KOPT-K1 (cell line): ENCODE measurements at regions not wholly inside any gene's neighbourhood (a gene's known extent, or its start where the extent isn't known, plus 50 kb on each side); places are given as distances from the start of the nearest gene placed in this dataset.
"Not testable (repeated sequence)": the region's sequence is repeated elsewhere in the genome, so short reads cannot be mapped to it uniquely, and the experiment has no call there.

Experiments used
- H3K27ac ChIP-seq: fragments of 200-600 bp; sonication (generic); 2 replicates; pipeline ENCODE4 v1.5.1; 2016; ENCODE audit warnings: antibody characterized with exemption, mild to moderate bottlenecking, low read depth, low read length; ENCODE audit not compliant: poor library complexity, severe bottlenecking
- H3K36me3 ChIP-seq: fragments of 200-600 bp; sonication (generic); 2 replicates; pipeline ENCODE4 v1.5.1; 2017; ENCODE audit warnings: antibody characterized with exemption, mild to moderate bottlenecking, low read length, moderate library complexity; ENCODE audit not compliant: insufficient read depth
- H3K9me3 ChIP-seq: fragments of 200-600 bp; sonication (generic); 2 replicates; pipeline ENCODE4 v1.5.1; 2017; ENCODE audit warnings: antibody characterized with exemption, low read length, mild to moderate bottlenecking; ENCODE audit not compliant: insufficient read depth, poor library complexity, severe bottlenecking

GRCh38 chr11:79520086-79520485, 79.3 kb upstream of the TENM4 start:
- Histone ChIP-seq H3K9me3 (no peaks in the 10 kb centered on the region), H3K36me3 (no peaks in the 10 kb centered on the region), H3K27ac (no peak overlapping the region)

- Histone ChIP-seq H3K9me3 (no peaks in the 10 kb centered on the region), H3K27ac (no peak overlapping the region), H3K36me3 (no peaks in the 10 kb centered on the region)
Observed at GRCh38 chr11:79515781-79516180, 75.0 kb upstream of the TENM4 start.

DNA sequence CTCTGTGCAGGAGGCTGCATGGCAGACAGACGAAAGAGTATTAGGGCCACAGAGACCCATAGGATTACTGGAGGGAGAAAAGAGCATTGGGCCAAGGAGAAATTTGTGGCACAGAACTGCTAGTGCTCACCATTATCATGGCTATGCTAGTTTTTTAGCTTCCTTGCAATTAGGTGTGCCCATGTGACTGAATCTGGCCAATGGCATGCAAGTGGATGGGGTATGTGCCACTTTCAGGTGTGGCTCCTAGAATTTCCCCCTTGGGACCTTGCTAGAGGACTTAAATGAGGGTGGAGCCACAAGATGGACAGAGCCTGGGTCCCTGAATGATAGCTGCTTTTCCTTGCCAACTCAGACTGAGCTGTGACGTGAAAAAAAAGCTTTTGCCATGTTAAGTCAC, 73.9 kb upstream of the TENM4 start:
- Histone ChIP-seq H3K27ac (no peak overlapping the region), H3K9me3 (no peaks in the 10 kb centered on the region), H3K36me3 (no peaks in the 10 kb centered on the region)

GRCh38 chr11:79514290-79514689, 73.5 kb upstream of the TENM4 start:
- Histone ChIP-seq H3K9me3 (no peaks in the 10 kb centered on the region), H3K27ac (no peak overlapping the region), H3K36me3 (no peaks in the 10 kb centered on the region)

- H3K36me3 ChIP-seq = no peaks in the 10 kb centered on the region
- no peak overlapping the region for H3K27ac ChIP-seq
- no peaks in the 10 kb centered on the region for H3K9me3 ChIP-seq
Observed at GRCh38 chr11:79512706-79513469, 72.1 kb upstream of the TENM4 start.

GRCh38 chr11:79510960-79511359, 70.1 kb upstream of the TENM4 start:
- Histone ChIP-seq H3K27ac (no peak overlapping the region), H3K9me3 (no peaks in the 10 kb centered on the region), H3K36me3 (no peaks in the 10 kb centered on the region)

DNA sequence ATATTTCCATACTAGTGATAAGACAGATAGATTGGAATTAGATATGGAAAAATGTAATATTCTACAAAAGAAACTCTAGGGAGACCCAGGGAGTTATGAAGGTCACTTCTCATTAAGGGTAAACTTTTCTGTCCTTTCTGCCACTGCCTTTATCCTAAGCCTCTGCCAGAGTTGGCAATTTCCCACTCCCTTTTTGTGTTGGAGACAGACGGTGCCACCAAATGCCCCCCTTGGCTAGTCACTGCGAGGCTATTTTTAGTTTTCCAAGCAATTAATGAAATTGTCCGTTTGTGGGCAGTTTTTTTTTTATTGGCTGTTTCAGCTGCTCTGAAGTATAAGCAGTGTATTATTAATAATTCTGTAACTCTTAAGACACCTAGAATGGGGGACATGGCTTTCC, 67.6 kb upstream of the TENM4 start:
- no peak overlapping the region for H3K27ac ChIP-seq
- no peaks in the 10 kb centered on the region for H3K36me3 ChIP-seq
- H3K9me3 ChIP-seq = no peaks in the 10 kb centered on the region

DNA sequence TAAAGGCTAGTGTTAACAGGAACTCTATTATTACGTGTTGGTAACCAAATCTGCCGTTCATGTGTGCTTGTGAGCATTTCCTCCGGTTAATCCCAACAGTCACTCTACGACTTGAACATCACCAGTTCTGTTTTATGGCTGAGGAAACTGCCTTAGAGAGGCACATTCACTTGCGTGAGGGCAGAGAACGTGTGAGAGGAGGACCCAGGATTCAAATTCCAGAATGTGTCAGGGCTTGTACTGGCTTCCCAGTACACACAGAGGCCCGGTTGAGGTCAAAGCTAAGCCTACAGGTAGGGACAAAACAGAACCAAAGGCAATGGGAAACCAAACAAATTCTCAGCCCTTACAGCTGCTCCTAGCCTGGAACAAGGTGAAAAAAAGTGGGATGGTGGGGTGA, 66.9 kb upstream of the TENM4 start:
- Histone ChIP-seq H3K27ac (no peak overlapping the region), H3K36me3 (no peaks in the 10 kb centered on the region)

DNA sequence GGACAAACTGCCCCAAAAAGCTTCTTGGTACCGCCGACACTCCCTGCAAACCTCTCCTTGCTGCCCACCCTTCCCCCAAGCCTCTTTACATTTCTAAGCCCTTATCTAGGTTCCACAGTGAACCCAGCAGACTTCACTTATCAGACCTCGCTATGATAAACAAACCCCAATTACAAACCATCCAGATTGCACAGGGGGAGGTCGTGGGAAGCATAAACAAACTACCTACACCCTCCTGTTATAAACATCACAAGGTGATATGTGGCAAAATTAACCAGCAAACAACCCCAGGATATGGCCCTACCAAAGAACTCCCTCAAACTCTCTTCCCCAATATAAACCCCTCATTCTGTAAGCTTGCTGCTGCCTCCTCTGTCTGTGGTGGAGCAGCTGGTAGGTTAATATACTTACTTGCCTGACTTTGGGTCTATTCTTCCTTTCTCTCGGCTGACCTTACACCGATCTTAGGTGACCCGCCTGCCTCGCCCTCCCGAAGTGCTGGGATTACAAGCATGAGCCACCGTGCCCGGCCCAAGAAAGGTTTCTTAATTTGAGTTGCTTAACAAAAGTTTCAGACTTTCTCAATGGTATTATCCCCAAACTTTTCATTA, 66.0 kb upstream of the TENM4 start:
- Histone ChIP-seq H3K27ac (no peak overlapping the region), H3K9me3 (no peaks in the 10 kb centered on the region), H3K36me3 (no peaks in the 10 kb centered on the region)

More for the DNA sequence above, 66.9 kb upstream of the TENM4 start:
- H3K9me3 ChIP-seq = no peaks in the 10 kb centered on the region

- no peak overlapping the region for H3K27ac ChIP-seq
- H3K36me3 ChIP-seq = no peaks in the 10 kb centered on the region
Observed at GRCh38 chr11:79506124-79506523, 65.3 kb upstream of the TENM4 start.

DNA sequence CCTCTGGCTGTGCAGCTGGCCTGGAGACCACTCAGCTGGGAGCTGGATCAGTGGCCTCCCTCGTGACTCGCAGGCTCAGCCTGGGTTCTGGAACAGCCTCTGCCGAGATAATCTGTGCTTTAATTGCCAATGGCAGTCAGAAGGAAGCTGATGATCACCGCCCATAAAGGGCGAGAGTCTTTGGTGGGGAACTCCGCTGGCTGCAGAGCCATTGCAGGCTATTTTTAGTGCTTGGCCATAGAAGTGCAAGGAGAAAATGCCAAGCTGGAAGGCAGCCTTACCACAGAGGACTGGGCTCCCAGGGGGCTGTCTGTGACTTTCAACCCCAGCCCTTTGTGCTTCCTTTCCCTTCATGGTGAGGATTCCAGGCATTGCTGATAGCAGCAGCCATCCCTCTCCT, 62.2 kb upstream of the TENM4 start:
- no peak overlapping the region for H3K27ac ChIP-seq
- H3K36me3 ChIP-seq = no peaks in the 10 kb centered on the region

More at GRCh38 chr11:79506124-79506523, 65.3 kb upstream of the TENM4 start:
- no peaks in the 10 kb centered on the region for H3K9me3 ChIP-seq

DNA sequence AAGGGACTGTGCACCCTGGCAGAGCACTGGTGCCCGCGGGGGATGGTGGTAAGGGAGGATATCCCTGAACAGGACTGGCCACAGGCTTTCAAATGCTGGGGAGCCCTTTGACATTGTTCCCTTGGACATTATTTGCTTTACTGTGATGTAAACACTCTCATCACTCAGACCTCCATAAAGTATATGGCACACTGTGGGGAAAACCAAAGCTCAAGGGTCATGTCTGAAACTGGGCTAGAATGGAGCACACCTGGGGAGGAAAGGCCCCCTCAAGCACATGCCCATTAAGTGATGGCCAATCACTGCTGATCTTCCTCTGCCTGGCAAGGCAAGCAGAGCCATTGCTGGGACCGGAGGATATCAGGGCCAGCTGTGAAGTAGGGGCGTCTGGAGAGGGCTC, 60.9 kb upstream of the TENM4 start:
- Histone ChIP-seq H3K9me3 (no peaks in the 10 kb centered on the region), H3K36me3 (no peaks in the 10 kb centered on the region), H3K27ac (no peak overlapping the region)

More for the DNA sequence above, 62.2 kb upstream of the TENM4 start:
- no peaks in the 10 kb centered on the region for H3K9me3 ChIP-seq

DNA sequence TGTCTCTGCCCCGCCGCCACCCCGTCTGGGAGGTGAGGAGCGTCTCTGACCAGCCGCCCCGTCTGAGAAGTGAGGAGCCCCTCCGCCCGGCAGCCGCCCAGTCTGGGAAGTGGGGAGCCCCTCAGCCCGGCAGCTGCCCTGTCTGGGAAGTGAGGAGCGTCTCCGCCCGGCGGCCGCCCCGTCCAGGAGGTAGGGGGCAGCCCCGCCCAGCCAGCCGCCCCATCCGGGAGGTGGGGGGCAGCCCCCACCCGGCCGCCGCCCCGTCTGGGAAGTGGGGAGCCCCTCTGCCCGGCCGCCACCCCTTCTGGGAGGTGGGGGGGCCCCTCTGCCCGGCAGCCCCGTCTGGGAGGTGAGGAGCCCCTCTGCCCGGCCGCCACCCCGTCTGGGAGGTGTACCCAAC, 59.1 kb upstream of the TENM4 start:
- H3K36me3 ChIP-seq, H3K27ac ChIP-seq, H3K9me3 ChIP-seq: not testable (repeated sequence)

DNA sequence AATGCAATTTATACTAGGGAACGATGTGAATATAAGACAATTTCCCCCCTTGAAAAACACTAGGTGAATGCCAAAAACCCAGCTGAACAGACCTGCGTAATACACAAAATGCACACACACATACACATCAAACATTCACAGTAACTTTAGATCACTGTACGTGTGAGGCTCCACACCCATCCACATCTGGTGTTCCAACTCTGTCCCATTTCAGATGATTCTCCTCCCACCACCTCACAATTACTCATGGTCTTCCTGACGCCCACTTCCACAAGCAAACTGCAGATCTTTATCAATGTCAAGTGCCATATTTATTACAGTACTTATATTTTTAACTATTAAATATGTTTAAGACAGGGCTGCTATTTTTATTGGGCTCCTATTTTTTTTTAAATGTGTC, 57.8 kb upstream of the TENM4 start:
- H3K27ac ChIP-seq = no peak overlapping the region
- H3K36me3 ChIP-seq = no peaks in the 10 kb centered on the region
- no peaks in the 10 kb centered on the region for H3K9me3 ChIP-seq

- H3K36me3 ChIP-seq = no peaks in the 10 kb centered on the region
- H3K9me3 ChIP-seq = no peaks in the 10 kb centered on the region
- H3K27ac ChIP-seq = no peak overlapping the region
Observed at GRCh38 chr11:79493555-79494171, 52.8 kb upstream of the TENM4 start.

DNA sequence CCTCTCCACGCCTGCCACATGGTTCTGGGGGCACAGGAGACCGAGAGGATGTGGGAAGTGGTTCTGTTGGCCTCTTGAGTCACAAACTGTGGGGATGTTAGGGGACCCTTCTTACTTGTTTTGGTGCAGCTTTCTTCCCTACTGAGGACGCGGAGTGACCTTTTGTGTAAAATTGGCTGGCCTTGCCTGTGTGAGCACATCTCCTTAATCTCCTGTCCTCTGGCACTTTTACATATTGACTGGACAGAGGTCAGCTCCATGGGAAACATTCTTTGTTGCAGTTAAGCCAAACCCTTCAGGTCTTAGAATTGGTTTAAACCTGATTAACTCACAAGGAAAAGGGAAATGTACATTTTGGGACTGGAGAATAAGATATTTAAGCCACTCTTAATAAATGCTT, 51.2 kb upstream of the TENM4 start:
- no peaks in the 10 kb centered on the region for H3K9me3 ChIP-seq
- no peak overlapping the region for H3K27ac ChIP-seq
- H3K36me3 ChIP-seq = no peaks in the 10 kb centered on the region
